Spinal cord (tissue), 9 donors: ENCODE measurements at regions not wholly inside any gene's neighbourhood (a gene's known extent, or its start where the extent isn't known, plus 50 kb on each side); places are given as distances from the start of the nearest gene placed in this dataset.
"Not testable (repeated sequence)": the region's sequence is repeated elsewhere in the genome, so short reads cannot be mapped to it uniquely, and the experiment has no call there.

Source experiments
- DNase-seq, 6 donors: peaks; one replicate each; pipeline versions ENCODE4 v3.0.0 to v3.0.0-alpha.2; 2013 to 2015; ENCODE audit warnings: low spot score in 6 of 6, low read depth in 4 of 6
- H3K27ac ChIP-seq: one replicate; pipeline ENCODE4 v1.5.1; 2013; ENCODE audit warnings: low read depth, low read length, control low read depth
- H3K27me3 ChIP-seq: one replicate; pipeline ENCODE4 v1.6.1; 2013; ENCODE audit warnings: low read length; ENCODE audit not compliant: control insufficient read depth, insufficient read depth
- H3K36me3 ChIP-seq: one replicate; pipeline ENCODE4 v1.6.1; 2013; ENCODE audit warnings: low read length; ENCODE audit not compliant: control insufficient read depth, insufficient read depth
- H3K4me1 ChIP-seq: one replicate; pipeline ENCODE4 v1.6.1; 2013; ENCODE audit warnings: low read length; ENCODE audit not compliant: control insufficient read depth, insufficient read depth
- H3K4me3 ChIP-seq: one replicate; pipeline ENCODE4 v1.5.1; 2013; ENCODE audit warnings: low read depth, low read length, control low read depth
- H3K9me3 ChIP-seq: one replicate; pipeline ENCODE4 v1.6.1; 2013; ENCODE audit warnings: low read length; ENCODE audit not compliant: control insufficient read depth, insufficient read depth
- WGBS: methylation state at CpG from one replicate; pipeline ENCODE4 v1.1.5; 2013; ENCODE audit warnings: missing lambda C conversion rate; ENCODE audit not compliant: insufficient coverage; 5-methylcytosine and 5-hydroxymethylcytosine counted together
- donor health status: healthy.

GRCh38 chr14:38040411-38040810 lies 167.3 kb upstream of the SSTR1 start:
- WGBS: 88% methylated on average over 1 of the region's 1 CpG
- H3K4me3 ChIP-seq: no peak overlapping the region
- H3K9me3 ChIP-seq: no peaks in the 10 kb centered on the region
- no peak overlapping the region for H3K27ac ChIP-seq
- H3K36me3 ChIP-seq: no peaks in the 10 kb centered on the region
- H3K4me1 ChIP-seq: no peaks in the 10 kb centered on the region
- no peak for DNase-seq
- H3K27me3 ChIP-seq: no peaks in the 10 kb centered on the region

GRCh38 chr14:38042322-38042721 lies 165.4 kb upstream of the SSTR1 start:
- H3K36me3 ChIP-seq: no peaks in the 10 kb centered on the region
- peak in 1 of 6 donors; percentile 2 for DNase-seq
- no peaks in the 10 kb centered on the region for H3K27me3 ChIP-seq
- H3K27ac ChIP-seq: no peak overlapping the region
- H3K4me1 ChIP-seq: no peaks in the 10 kb centered on the region
- no peaks in the 10 kb centered on the region for H3K9me3 ChIP-seq
- H3K4me3 ChIP-seq: no peak overlapping the region
- WGBS: 71% methylated on average over 5 of the region's 7 CpGs

- WGBS: 88% methylated on average over 4 of the region's 4 CpGs
- H3K4me1 ChIP-seq: no peaks in the 10 kb centered on the region
- DNase-seq: no peak
- H3K36me3 ChIP-seq: no peaks in the 10 kb centered on the region
- no peaks in the 10 kb centered on the region for H3K9me3 ChIP-seq
- H3K4me3 ChIP-seq: no peak overlapping the region
- no peaks in the 10 kb centered on the region for H3K27me3 ChIP-seq
- no peak overlapping the region for H3K27ac ChIP-seq
Measured at GRCh38 chr14:38044710-38045109, 163.0 kb upstream of the SSTR1 start.

- Histone ChIP-seq H3K4me1 (no peaks in the 10 kb centered on the region), H3K4me3 (no peak overlapping the region), H3K9me3 (no peaks in the 10 kb centered on the region), H3K36me3 (no peaks in the 10 kb centered on the region), H3K27ac (no peak overlapping the region), H3K27me3 (no peaks in the 10 kb centered on the region)
- DNase-seq: no peak
- WGBS: no CpG with 5 or more reads among the region's 2 CpGs
Measured at GRCh38 chr14:38045461-38045860, 162.2 kb upstream of the SSTR1 start.

- Histone ChIP-seq H3K36me3 (no peaks in the 10 kb centered on the region), H3K4me1 (no peaks in the 10 kb centered on the region), H3K27me3 (no peaks in the 10 kb centered on the region), H3K9me3 (no peaks in the 10 kb centered on the region), H3K4me3 (no peak overlapping the region), H3K27ac (no peak overlapping the region)
- WGBS: no CpG with 5 or more reads among the region's 2 CpGs
- DNase-seq: no peak
Measured at GRCh38 chr14:38046160-38046559, 161.5 kb upstream of the SSTR1 start.

- H3K36me3 ChIP-seq: no peaks in the 10 kb centered on the region
- no peak overlapping the region for H3K27ac ChIP-seq
- DNase-seq: no peak
- no peaks in the 10 kb centered on the region for H3K4me1 ChIP-seq
- H3K9me3 ChIP-seq: no peaks in the 10 kb centered on the region
- H3K4me3 ChIP-seq: no peak overlapping the region
- WGBS: 91% methylated on average over 1 of the region's 2 CpGs
- H3K27me3 ChIP-seq: no peaks in the 10 kb centered on the region
Measured at GRCh38 chr14:38047195-38047902, 160.4 kb upstream of the SSTR1 start.

- no peak for DNase-seq
- Histone ChIP-seq H3K27me3 (no peaks in the 10 kb centered on the region), H3K27ac (no peak overlapping the region), H3K4me1 (no peaks in the 10 kb centered on the region), H3K36me3 (no peaks in the 10 kb centered on the region), H3K9me3 (no peaks in the 10 kb centered on the region), H3K4me3 (no peak overlapping the region)
Measured at GRCh38 chr14:38053666-38054065, 154.0 kb upstream of the SSTR1 start.

- no peaks in the 10 kb centered on the region for H3K27me3 ChIP-seq
- H3K27ac ChIP-seq: no peak overlapping the region
- no peak overlapping the region for H3K4me3 ChIP-seq
- DNase-seq: no peak
- no peaks in the 10 kb centered on the region for H3K36me3 ChIP-seq
- no peaks in the 10 kb centered on the region for H3K4me1 ChIP-seq
- WGBS: no CpG with 5 or more reads among the region's 2 CpGs
- no peaks in the 10 kb centered on the region for H3K9me3 ChIP-seq
Measured at GRCh38 chr14:38056270-38056669, 151.4 kb upstream of the SSTR1 start.

- not testable (repeated sequence) for H3K27ac ChIP-seq, H3K27me3 ChIP-seq, H3K36me3 ChIP-seq, H3K4me1 ChIP-seq, DNase-seq, H3K4me3 ChIP-seq, H3K9me3 ChIP-seq
- WGBS: 91% methylated on average over 1 of the region's 2 CpGs
Measured at GRCh38 chr14:38062223-38062622, 145.5 kb upstream of the SSTR1 start.

GRCh38 chr14:38063711-38064320 lies 143.9 kb upstream of the SSTR1 start:
- Histone ChIP-seq H3K27ac (no peak overlapping the region), H3K27me3 (no peaks in the 10 kb centered on the region), H3K4me3 (no peak overlapping the region), H3K9me3 (no peaks in the 10 kb centered on the region), H3K36me3 (no peaks in the 10 kb centered on the region), H3K4me1 (no peaks in the 10 kb centered on the region)
- DNase-seq: peak in 1 of 6 donors; percentile 81
- no CpG with 5 or more reads among the region's 2 CpGs for WGBS
